ENCODE measurements at regions not wholly inside any gene's neighbourhood (a gene's known extent, or its start where the extent isn't known, plus 50 kb on each side); places are given as distances from the start of the nearest gene placed in this dataset.

GRCh38 chr1:9419369-9420041 lies 119.8 kb upstream of the SLC25A33 start:
- Histone ChIP-seq H3K4me1 (peaks cover 2 to 10% of the 10 kb centered on the region in 2 donors), H3K27ac (no peak overlapping the region), H3K9me3 (no peaks in the 10 kb centered on the region), H3K4me3 (replicated peaks in 1 of 3) (no peak overlapping the region), H3K36me3 (no peaks in the 10 kb centered on the region), H3K27me3 (no peaks in the 10 kb centered on the region)
- TF ChIP-seq CTCF (IDR thresholded peaks at IDR 0.05): no peak
- no peak for TF ChIP-seq POLR2A (IDR thresholded peaks at IDR 0.05)
- intact Hi-C loops (cut with DNase I): no loop called here
- DNase-seq: no peak
- WGBS, 2 donors: 88 to 95% methylated on average over 8 of the region's 8 CpGs

GRCh38 chr1:9420835-9421532 lies 118.3 kb upstream of the SLC25A33 start:
- TF ChIP-seq POLR2A (IDR thresholded peaks at IDR 0.05) (no peak), CTCF (IDR thresholded peaks at IDR 0.05) (no peak)
- Histone ChIP-seq H3K4me1 (peaks cover 0 to 4% of the 10 kb centered on the region in 2 donors), H3K36me3 (no peaks in the 10 kb centered on the region), H3K27ac (no peak overlapping the region), H3K27me3 (no peaks in the 10 kb centered on the region), H3K9me3 (no peaks in the 10 kb centered on the region), H3K4me3 (replicated peaks in 1 of 3) (no peak overlapping the region)
- intact Hi-C loops (cut with DNase I): no loop called here
- no peak for DNase-seq
- WGBS, 2 donors: 87 to 90% methylated on average over 5 of the region's 5 CpGs

GRCh38 chr1:9421533-9421873 lies 117.8 kb upstream of the SLC25A33 start:
- Histone ChIP-seq H3K27ac (no peak overlapping the region), H3K36me3 (no peaks in the 10 kb centered on the region), H3K27me3 (no peaks in the 10 kb centered on the region), H3K9me3 (no peaks in the 10 kb centered on the region), H3K4me1 (peaks cover 0 to 4% of the 10 kb centered on the region in 2 donors), H3K4me3 (replicated peaks in 1 of 3) (no peak overlapping the region)
- no peak for DNase-seq
- intact Hi-C loops (cut with DNase I): no loop called here
- 67 to 88% methylated on average over 5 of the region's 5 CpGs for WGBS, 2 donors
- TF ChIP-seq POLR2A (IDR thresholded peaks at IDR 0.05) (no peak), CTCF (IDR thresholded peaks at IDR 0.05) (no peak)

GRCh38 chr1:9422321-9422720 lies 116.9 kb upstream of the SLC25A33 start:
- 86 to 88% methylated on average over 14 of the region's 14 CpGs for WGBS, 2 donors
- intact Hi-C loops (cut with DNase I): no loop called here
- Histone ChIP-seq H3K4me3 (replicated peaks in 1 of 3) (no peak overlapping the region), H3K27ac (no peak overlapping the region), H3K4me1 (peaks cover 0 to 4% of the 10 kb centered on the region in 2 donors), H3K27me3 (no peaks in the 10 kb centered on the region), H3K9me3 (no peaks in the 10 kb centered on the region), H3K36me3 (no peaks in the 10 kb centered on the region)
- no peak for DNase-seq
- TF ChIP-seq CTCF (IDR thresholded peaks at IDR 0.05): no peak
- TF ChIP-seq POLR2A (IDR thresholded peaks at IDR 0.05): no peak

GRCh38 chr1:9422911-9423505 lies 116.3 kb upstream of the SLC25A33 start:
- Histone ChIP-seq H3K27ac (no peak overlapping the region), H3K27me3 (no peaks in the 10 kb centered on the region), H3K4me1 (peaks cover 0 to 4% of the 10 kb centered on the region in 2 donors), H3K9me3 (no peaks in the 10 kb centered on the region), H3K36me3 (no peaks in the 10 kb centered on the region), H3K4me3 (replicated peaks in 1 of 3) (no peak overlapping the region)
- TF ChIP-seq CTCF (IDR thresholded peaks at IDR 0.05): no peak
- TF ChIP-seq POLR2A (IDR thresholded peaks at IDR 0.05): no peak
- intact Hi-C loops (cut with DNase I): no loop called here
- 89 to 93% methylated on average over 11 to 12 of the region's 12 CpGs for WGBS, 2 donors
- DNase-seq: no peak

Measured in thyroid gland (tissue), 4 donors.